Mammary epithelial cell (primary cell): ENCODE measurements at regions not wholly inside any gene's neighbourhood (a gene's known extent, or its start where the extent isn't known, plus 50 kb on each side); places are given as distances from the start of the nearest gene placed in this dataset.

Source experiments
- EZH2 ChIP-seq: IDR thresholded peaks from 2 replicates; pipeline ENCODE4 v1.6.1; 2012; ENCODE audit warnings: low read length, inconsistent platforms, borderline replicate concordance
- TF ChIP-seq, protein P1 (sequence below), 2 donors: IDR thresholded peaks in 1 of 2; conservative IDR thresholded peaks in 1 of 2; 2 replicates each; pipeline ENCODE4 v1.5.1; 2011 to 2012; ENCODE audit warnings: inconsistent platforms in 2 of 2, low read length in 2 of 2, mild to moderate bottlenecking in 2 of 2, control low read depth in 1 of 2, low read depth in 1 of 2; ENCODE audit not compliant: insufficient read depth in 1 of 2; ENCODE audit errors: extremely low read depth in 1 of 2

DNA sequence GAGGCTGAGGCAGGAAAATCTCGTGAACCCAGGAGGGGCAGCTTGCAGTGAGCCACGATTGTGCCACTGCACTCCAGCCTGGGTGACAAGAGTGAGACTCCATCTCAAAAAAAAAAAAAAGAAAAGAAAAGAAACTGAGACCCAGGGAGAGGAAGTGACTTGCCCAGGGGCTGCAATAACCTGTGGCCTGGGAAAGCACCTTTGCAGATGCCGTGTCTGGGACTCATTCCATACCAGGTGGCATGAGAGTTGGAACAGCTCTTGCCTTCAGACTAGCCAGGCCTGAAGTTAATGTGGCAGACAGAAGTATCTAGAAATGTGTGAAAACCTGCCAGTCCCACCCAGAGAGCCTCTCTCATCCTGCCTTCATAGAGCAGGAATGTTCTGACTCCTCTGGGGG, 65.4 kb downstream of the PHETA1 start:
- TF ChIP-seq, protein P1, sequence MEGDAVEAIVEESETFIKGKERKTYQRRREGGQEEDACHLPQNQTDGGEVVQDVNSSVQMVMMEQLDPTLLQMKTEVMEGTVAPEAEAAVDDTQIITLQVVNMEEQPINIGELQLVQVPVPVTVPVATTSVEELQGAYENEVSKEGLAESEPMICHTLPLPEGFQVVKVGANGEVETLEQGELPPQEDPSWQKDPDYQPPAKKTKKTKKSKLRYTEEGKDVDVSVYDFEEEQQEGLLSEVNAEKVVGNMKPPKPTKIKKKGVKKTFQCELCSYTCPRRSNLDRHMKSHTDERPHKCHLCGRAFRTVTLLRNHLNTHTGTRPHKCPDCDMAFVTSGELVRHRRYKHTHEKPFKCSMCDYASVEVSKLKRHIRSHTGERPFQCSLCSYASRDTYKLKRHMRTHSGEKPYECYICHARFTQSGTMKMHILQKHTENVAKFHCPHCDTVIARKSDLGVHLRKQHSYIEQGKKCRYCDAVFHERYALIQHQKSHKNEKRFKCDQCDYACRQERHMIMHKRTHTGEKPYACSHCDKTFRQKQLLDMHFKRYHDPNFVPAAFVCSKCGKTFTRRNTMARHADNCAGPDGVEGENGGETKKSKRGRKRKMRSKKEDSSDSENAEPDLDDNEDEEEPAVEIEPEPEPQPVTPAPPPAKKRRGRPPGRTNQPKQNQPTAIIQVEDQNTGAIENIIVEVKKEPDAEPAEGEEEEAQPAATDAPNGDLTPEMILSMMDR (conservative IDR thresholded peaks at IDR 0.05 in 1 of 2, IDR thresholded peaks at IDR 0.05 in 1 of 2; ENCODE audit: extremely low read depth in 1 of 2, insufficient read depth in 1 of 2, low read depth in 1 of 2, low read length in 2 of 2), result no peak
- TF ChIP-seq EZH2, result no peak
